Cardiac muscle cell (in vitro differentiated cells and primary cell): ENCODE measurements at regions not wholly inside any gene's neighbourhood (a gene's known extent, or its start where the extent isn't known, plus 50 kb on each side); places are given as distances from the start of the nearest gene placed in this dataset.

Source experiments
- DNase-seq, 2 donors: peaks; one replicate each; pipeline versions ENCODE4 v3.0.0 to v3.0.0-alpha.2; 2010 to 2017; ENCODE audit warnings: low read depth in 1 of 2, low spot score in 1 of 2
- H3K27ac ChIP-seq: fragments of 200-600 bp; sonication (generic); 2 replicates; pipeline ENCODE4 v1.5.1; 2016
- H3K27me3 ChIP-seq: fragments of 200-600 bp; sonication (generic); 2 replicates; pipeline ENCODE4 v1.6.0; 2016; ENCODE audit warnings: control low read depth
- H3K36me3 ChIP-seq: fragments of 200-600 bp; sonication (generic); 2 replicates; pipeline ENCODE4 v1.5.1; 2016; ENCODE audit warnings: control low read depth
- H3K4me1 ChIP-seq: fragments of 200-600 bp; sonication (generic); 2 replicates; pipeline ENCODE4 v1.8.1; 2017; ENCODE audit warnings: low read depth, mild to moderate bottlenecking, mixed run types
- H3K4me3 ChIP-seq: fragments of 200-600 bp; sonication (generic); 2 replicates; pipeline ENCODE4 v1.5.1; 2016; ENCODE audit warnings: mild to moderate bottlenecking
- H3K9me3 ChIP-seq: fragments of 200-600 bp; sonication (generic); 2 replicates; pipeline ENCODE4 v1.5.1; 2017; ENCODE audit warnings: low read depth, mild to moderate bottlenecking, control low read depth
- CTCF ChIP-seq: IDR thresholded peaks from 2 replicates; pipeline ENCODE4 v1.5.1; 2012; ENCODE audit warnings: low read depth, mild to moderate bottlenecking, low read length

DNA sequence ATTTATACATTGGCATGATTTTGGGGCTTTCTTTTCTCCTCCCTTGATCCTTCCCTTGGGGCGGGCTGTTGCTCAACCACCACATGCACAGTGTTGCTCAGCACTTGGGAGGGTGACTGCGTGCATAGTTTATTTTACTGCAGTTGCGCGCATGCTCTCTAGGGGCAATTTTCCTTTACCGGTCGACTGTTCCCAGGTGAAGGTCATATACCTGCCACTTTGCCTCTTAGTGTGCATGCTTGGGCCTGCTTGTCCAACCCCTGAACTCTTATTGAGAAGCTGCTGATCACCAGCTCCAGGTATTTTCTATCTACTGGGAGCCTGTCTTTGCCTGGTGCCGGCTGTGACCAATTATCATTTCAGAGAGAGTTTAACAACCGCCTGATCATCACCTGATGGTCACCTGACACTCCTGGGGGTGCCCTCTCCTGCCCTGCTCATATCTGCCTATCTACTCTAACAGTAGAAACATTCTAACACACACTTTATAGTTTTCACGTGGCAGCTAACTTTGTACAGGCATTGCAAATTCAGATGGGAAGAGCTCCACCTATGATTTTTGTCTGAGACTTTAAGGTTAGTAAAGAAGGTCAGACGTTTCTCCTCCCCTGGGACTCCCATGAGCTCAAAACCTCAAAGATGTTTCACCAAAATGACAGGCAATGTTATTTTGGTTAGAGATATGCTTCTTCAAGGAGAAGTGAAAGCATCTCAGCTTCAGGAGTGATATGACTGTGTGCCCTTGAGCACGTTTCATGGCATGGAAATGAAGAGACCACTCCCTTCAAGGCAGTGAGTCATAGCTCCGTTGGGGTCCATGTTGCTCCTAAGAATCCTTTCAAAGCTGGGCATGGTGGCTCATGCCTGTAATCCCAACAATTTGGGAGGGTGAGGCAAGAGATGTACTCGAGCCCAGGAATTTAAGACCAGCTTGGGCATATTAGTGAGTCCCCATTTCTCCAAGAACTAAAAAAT, 227.5 kb upstream of the MYLIP start:
- Histone ChIP-seq H3K4me3 (no peak overlapping the region), H3K27ac (no peak overlapping the region), H3K36me3 (no peaks in the 10 kb centered on the region), H3K9me3 (no peaks in the 10 kb centered on the region), H3K27me3 (no peaks in the 10 kb centered on the region), H3K4me1 (peaks cover 9% of the 10 kb centered on the region)
- TF ChIP-seq CTCF: no peak
- DNase-seq: peak in 1 of 2 donors; percentile 26

- no peak overlapping the region for H3K4me3 ChIP-seq
- H3K27me3 ChIP-seq: no peaks in the 10 kb centered on the region
- TF ChIP-seq CTCF: no peak
- peaks cover 4% of the 10 kb centered on the region for H3K4me1 ChIP-seq
- no peak overlapping the region for H3K27ac ChIP-seq
- H3K36me3 ChIP-seq: no peaks in the 10 kb centered on the region
- H3K9me3 ChIP-seq: no peaks in the 10 kb centered on the region
- no peak for DNase-seq
Observed at GRCh38 chr6:15898693-15899092, 230.2 kb upstream of the MYLIP start.

- H3K36me3 ChIP-seq: no peaks in the 10 kb centered on the region
- H3K4me3 ChIP-seq: no peak overlapping the region
- no peak for TF ChIP-seq CTCF
- H3K9me3 ChIP-seq: no peaks in the 10 kb centered on the region
- H3K27ac ChIP-seq: no peak overlapping the region
- H3K27me3 ChIP-seq: no peaks in the 10 kb centered on the region
- H3K4me1 ChIP-seq: peaks cover 4% of the 10 kb centered on the region
- DNase-seq: peak in 1 of 2 donors; percentile 92
Observed at GRCh38 chr6:15897063-15897876, 231.6 kb upstream of the MYLIP start.

GRCh38 chr6:15894973-15895725, 232.3 kb upstream of the DTNBP1 start:
- no peak overlapping the region for H3K27ac ChIP-seq
- no peak overlapping the region for H3K4me3 ChIP-seq
- H3K36me3 ChIP-seq: no peaks in the 10 kb centered on the region
- H3K4me1 ChIP-seq: no peaks in the 10 kb centered on the region
- H3K27me3 ChIP-seq: no peaks in the 10 kb centered on the region
- H3K9me3 ChIP-seq: no peaks in the 10 kb centered on the region
- TF ChIP-seq CTCF: no peak
- no peak for DNase-seq

DNA sequence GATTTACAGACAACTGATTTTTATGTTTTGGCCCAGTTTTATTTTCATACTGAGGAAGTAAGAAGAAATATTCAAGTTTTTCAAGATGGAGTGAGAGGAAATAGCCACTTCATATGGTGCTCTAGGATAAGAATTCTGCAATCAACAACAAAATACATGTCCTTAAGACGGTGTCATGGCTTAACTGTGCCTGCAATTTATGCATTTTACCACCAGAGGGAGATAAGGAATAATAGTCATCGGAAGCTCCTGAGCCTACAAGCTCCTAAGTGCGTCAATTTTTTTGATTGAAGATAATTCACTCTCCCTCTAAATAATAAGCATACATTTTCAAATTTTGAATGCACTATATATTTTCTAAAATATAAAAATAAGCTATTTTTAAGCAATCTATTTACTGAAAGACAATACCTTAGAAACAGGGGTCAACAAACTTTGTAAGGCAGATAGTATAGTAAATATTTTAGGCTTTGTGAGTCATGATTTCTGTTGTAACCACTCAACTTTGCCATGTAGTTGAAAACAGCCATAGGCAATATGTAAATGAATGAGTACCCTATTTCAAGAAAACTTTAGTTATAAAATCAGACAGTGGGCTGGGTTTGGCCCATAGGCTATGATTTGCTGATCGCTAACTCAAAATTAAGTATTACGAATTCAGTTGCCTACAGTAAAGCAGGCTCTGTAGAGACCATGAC, 230.9 kb upstream of the DTNBP1 start:
- H3K27me3 ChIP-seq: no peaks in the 10 kb centered on the region
- no peak overlapping the region for H3K4me3 ChIP-seq
- no peaks in the 10 kb centered on the region for H3K9me3 ChIP-seq
- DNase-seq: peak in 1 of 2 donors; percentile 28
- no peaks in the 10 kb centered on the region for H3K36me3 ChIP-seq
- TF ChIP-seq CTCF: peak; percentile 45
- H3K4me1 ChIP-seq: no peaks in the 10 kb centered on the region
- H3K27ac ChIP-seq: no peak overlapping the region
